WTC11 (cell line): ENCODE measurements at regions not wholly inside any gene's neighbourhood (a gene's known extent, or its start where the extent isn't known, plus 50 kb on each side); places are given as distances from the start of the nearest gene placed in this dataset.

Experiments
- ATAC-seq: fragments of 200-7000 bp; cut with Tn5 transposase; 2 replicates; pipeline ENCODE4 v1.10.0; 2021; ENCODE audit warnings: mild to moderate bottlenecking, moderate library complexity
- CTCF ChIA-PET: fragments of 300-600 bp; sonication (Branson Sonifier 250); formaldehyde crosslinking; loops from one replicate; lab custom pipeline; 2021; ENCODE audit warnings: antibody characterized with exemption; lab: Charles Lee
- POLR2A ChIA-PET: fragments of 350-600 bp; sonication (Branson Sonifier 250); formaldehyde crosslinking; loops from one replicate; lab custom pipeline; 2021; ENCODE audit warnings: antibody characterized with exemption; lab: Charles Lee
- DNase-seq: peaks from one replicate; pipeline ENCODE4 v3.0.0; 2021; ENCODE audit warnings: low spot score
- H3K27ac Mint-ChIP-seq: 2 replicates; pipeline ENCODE4 v1.8.0; 2021; ENCODE audit warnings: mixed read lengths
- H3K27me3 Mint-ChIP-seq: 2 replicates; pipeline ENCODE4 v1.8.0; 2021; ENCODE audit warnings: low read depth, mild to moderate bottlenecking, moderate library complexity, mixed read lengths
- H3K36me3 Mint-ChIP-seq: 2 replicates; pipeline ENCODE4 v1.8.0; 2021; ENCODE audit warnings: mixed read lengths
- H3K4me1 Mint-ChIP-seq: 2 replicates; pipeline ENCODE4 v1.8.0; 2022; ENCODE audit warnings: mixed read lengths
- H3K4me3 Mint-ChIP-seq: 2 replicates; pipeline ENCODE4 v1.8.0; 2021; ENCODE audit warnings: mild to moderate bottlenecking, moderate library complexity, mixed read lengths
- H3K9me3 Mint-ChIP-seq: 2 replicates; pipeline ENCODE4 v1.8.0; 2021; ENCODE audit warnings: mixed read lengths
- ARID4B ChIP-seq: sonication (generic); formaldehyde crosslinking; IDR thresholded peaks from 2 replicates; pipeline ENCODE4 v1.8.0; 2023; ENCODE audit warnings: missing genetic modification reagents, mild to moderate bottlenecking, borderline replicate concordance
- ATF1 ChIP-seq: sonication (generic); formaldehyde crosslinking; IDR thresholded peaks from 2 replicates; pipeline ENCODE4 v1.8.1; 2023; ENCODE audit warnings: mild to moderate bottlenecking, moderate library complexity, missing genetic modification reagents
- ATF3 ChIP-seq: sonication (generic); formaldehyde crosslinking; conservative IDR thresholded peaks from 2 replicates; pipeline ENCODE4 v1.8.1; 2022; ENCODE audit warnings: mild to moderate bottlenecking, missing genetic modification reagents
- ATF6 ChIP-seq: sonication (generic); formaldehyde crosslinking; IDR thresholded peaks from 2 replicates; pipeline ENCODE4 v1.8.1; 2023; ENCODE audit warnings: mild to moderate bottlenecking, missing genetic modification reagents
- CBFB ChIP-seq: sonication (generic); formaldehyde crosslinking; IDR thresholded peaks from 2 replicates; pipeline ENCODE4 v1.8.1; 2022; ENCODE audit warnings: mild to moderate bottlenecking, low read depth, missing genetic modification reagents
- E2F1 ChIP-seq: sonication (generic); formaldehyde crosslinking; IDR thresholded peaks from 2 replicates; pipeline ENCODE4 v1.8.0; 2022; ENCODE audit warnings: mild to moderate bottlenecking, missing genetic modification reagents
- ERG ChIP-seq: fragments of 250-450 bp; sonication (Bioruptor Pico); IDR thresholded peaks from 2 replicates; pipeline ENCODE4 v1.8.0; 2021; ENCODE audit warnings: mild to moderate bottlenecking
- FOXJ3 ChIP-seq: sonication (generic); formaldehyde crosslinking; IDR thresholded peaks from 2 replicates; pipeline ENCODE4 v1.9.0; 2021; ENCODE audit warnings: missing genetic modification reagents, mild to moderate bottlenecking, borderline replicate concordance
- FOXP4 ChIP-seq: sonication (generic); formaldehyde crosslinking; IDR thresholded peaks from 2 replicates; pipeline ENCODE4 v1.8.0; 2022; ENCODE audit warnings: mild to moderate bottlenecking, missing genetic modification reagents
- HMGA2 ChIP-seq: fragments of 250-450 bp; sonication (Bioruptor Pico); IDR thresholded peaks from 2 replicates; pipeline ENCODE4 v1.4.0; 2021; ENCODE audit warnings: mild to moderate bottlenecking, moderate library complexity
- HMGXB4 ChIP-seq: sonication (generic); formaldehyde crosslinking; IDR thresholded peaks from 2 replicates; pipeline ENCODE4 v1.8.1; 2023; ENCODE audit warnings: mild to moderate bottlenecking, moderate library complexity, missing genetic modification reagents
- NR1H2 ChIP-seq: sonication (generic); formaldehyde crosslinking; IDR thresholded peaks from 2 replicates; pipeline ENCODE4 v1.9.0; 2021; ENCODE audit warnings: mild to moderate bottlenecking, moderate library complexity, missing genetic modification reagents
- NR3C1 ChIP-seq: sonication (generic); formaldehyde crosslinking; conservative IDR thresholded peaks from 2 replicates; pipeline ENCODE4 v1.8.1; 2023; ENCODE audit warnings: low read depth, mild to moderate bottlenecking, missing genetic modification reagents
- RELA ChIP-seq: sonication (generic); formaldehyde crosslinking; IDR thresholded peaks from 2 replicates; pipeline ENCODE4 v1.8.1; 2022; ENCODE audit warnings: missing genetic modification reagents, mild to moderate bottlenecking, borderline replicate concordance
- SP1 ChIP-seq: sonication (generic); formaldehyde crosslinking; conservative IDR thresholded peaks from 2 replicates; pipeline ENCODE4 v1.8.1; 2022; ENCODE audit warnings: missing genetic modification reagents
- STAT6 ChIP-seq: sonication (generic); formaldehyde crosslinking; conservative IDR thresholded peaks from 2 replicates; pipeline ENCODE4 v1.8.1; 2023; ENCODE audit warnings: mild to moderate bottlenecking, low read depth, missing genetic modification reagents, moderate library complexity
- ZBTB43 ChIP-seq: sonication (generic); formaldehyde crosslinking; IDR thresholded peaks from 2 replicates; pipeline ENCODE4 v1.8.1; 2023; ENCODE audit warnings: mild to moderate bottlenecking, missing genetic modification reagents
- ZNF263 ChIP-seq: sonication (generic); formaldehyde crosslinking; IDR thresholded peaks from 2 replicates; pipeline ENCODE4 v1.8.1; 2022; ENCODE audit warnings: low read depth, mild to moderate bottlenecking, moderate library complexity, missing genetic modification reagents

- CTCF ChIA-PET: no interaction called here
- H3K27me3 Mint-ChIP-seq: no peaks in the 10 kb centered on the region
- H3K4me3 Mint-ChIP-seq: no peak overlapping the region
- peaks cover 10% of the 10 kb centered on the region for H3K36me3 Mint-ChIP-seq
- POLR2A ChIA-PET: no interaction called here
- ATAC-seq (no peak), DNase-seq (no peak)
- TF ChIP-seq ZBTB43 (CRISPR knock-in tag) (no peak), STAT6 (CRISPR knock-in tag) (no peak), ARID4B (CRISPR knock-in tag) (no peak), NR3C1 (CRISPR knock-in tag) (no peak), HMGA2 (no peak), ZNF263 (no peak), ATF6 (CRISPR knock-in tag) (no peak), ERG (CRISPR knock-in tag) (no peak), ATF1 (CRISPR knock-in tag) (no peak), FOXJ3 (no peak), CBFB (CRISPR knock-in tag) (no peak), E2F1 (CRISPR knock-in tag) (no peak), HMGXB4 (CRISPR knock-in tag) (no peak), RELA (no peak), SP1 (CRISPR knock-in tag) (no peak), ATF3 (CRISPR knock-in tag) (no peak), NR1H2 (CRISPR knock-in tag) (no peak), FOXP4 (CRISPR knock-in tag) (no peak)
- peaks cover 12% of the 10 kb centered on the region for H3K4me1 Mint-ChIP-seq
- H3K27ac Mint-ChIP-seq: no peak overlapping the region
- H3K9me3 Mint-ChIP-seq: peaks cover 11% of the 10 kb centered on the region; the same call in 1 of the 2 replicates
Observed at GRCh38 chr18:34600158-34600557, 109.9 kb upstream of the DTNA start.
